Erythroblast (primary cell): ENCODE measurements at regions not wholly inside any gene's neighbourhood (a gene's known extent, or its start where the extent isn't known, plus 50 kb on each side); places are given as distances from the start of the nearest gene placed in this dataset.

Experiments used
- GATA1 ChIP-seq: IDR thresholded peaks from 2 replicates; pipeline ENCODE4 v1.6.1; 2011; ENCODE audit warnings: low read depth, mild to moderate bottlenecking, control low read depth, low read length, moderate library complexity
- POLR2A ChIP-seq: IDR thresholded peaks from 2 replicates; pipeline ENCODE4 v1.6.1; 2011; ENCODE audit warnings: mild to moderate bottlenecking, low read length

DNA sequence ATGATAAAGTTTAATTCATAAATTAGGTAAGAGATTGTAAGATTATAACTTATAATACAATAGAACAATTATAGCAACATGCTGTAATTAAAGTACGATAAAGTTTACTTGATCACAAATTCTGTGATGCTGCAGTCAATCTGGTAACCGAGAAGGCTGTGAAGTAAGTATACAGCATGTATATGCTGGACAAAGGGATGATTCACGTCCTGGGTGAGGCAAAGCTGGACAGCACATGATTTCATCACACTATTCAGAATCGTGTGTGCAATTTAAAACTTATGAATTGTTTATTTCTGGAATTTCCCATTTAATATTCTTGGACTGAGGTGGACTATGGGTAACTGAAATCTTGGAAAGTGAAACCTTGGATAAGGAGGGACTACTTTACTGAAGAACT lies 522.2 kb upstream of the CNTNAP5 start:
- TF ChIP-seq POLR2A (no peak), GATA1 (no peak)
